GM10266 (cell line): ENCODE measurements at regions not wholly inside any gene's neighbourhood (a gene's known extent, or its start where the extent isn't known, plus 50 kb on each side); places are given as distances from the start of the nearest gene placed in this dataset.
A peak's percentile ranks its signal among the peaks of the same experiment; 100 is the strongest.

ENCODE experiments used
- DNase-seq: peaks from one replicate; pipeline ENCODE4 v3.0.0; 2012; ENCODE audit errors: extremely low spot score
- TF ChIP-seq, protein P1 (sequence below): IDR thresholded peaks from 2 replicates; pipeline ENCODE4 v1.5.1; 2012; ENCODE audit warnings: mild to moderate bottlenecking, low read depth; ENCODE audit not compliant: control insufficient read depth, insufficient read depth; ENCODE audit errors: missing control alignments

DNA sequence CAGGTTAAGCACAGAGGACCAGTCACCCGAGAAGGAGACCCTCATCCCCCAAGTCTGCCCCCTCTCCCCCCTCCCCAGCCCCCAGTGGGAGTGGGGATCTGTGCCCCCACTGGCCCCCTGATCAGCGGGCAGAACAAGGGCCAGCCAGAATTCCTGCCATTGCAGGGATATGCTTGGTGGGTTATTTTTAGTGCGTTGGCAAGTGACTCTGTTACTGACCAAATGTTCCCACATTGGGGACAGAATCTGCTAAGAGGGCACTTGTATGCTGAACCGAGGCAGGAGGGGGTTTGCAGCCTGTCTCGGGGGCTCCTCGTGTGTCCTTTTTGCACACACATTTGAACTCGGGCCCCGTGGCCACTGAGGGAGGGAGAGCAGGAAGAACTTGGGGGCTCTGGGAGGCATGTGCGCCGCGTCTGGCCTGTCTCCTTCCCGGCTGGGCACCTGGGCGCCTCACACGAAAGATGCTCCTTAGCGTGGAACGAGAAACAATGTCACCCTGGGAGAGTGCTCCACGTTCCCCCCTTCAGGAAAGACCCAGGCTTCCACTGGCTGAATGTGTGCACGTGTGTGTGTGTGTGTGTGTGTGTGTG, 66.4 kb upstream of the CASZ1 start:
- no peak for DNase-seq
- TF ChIP-seq, protein P1, sequence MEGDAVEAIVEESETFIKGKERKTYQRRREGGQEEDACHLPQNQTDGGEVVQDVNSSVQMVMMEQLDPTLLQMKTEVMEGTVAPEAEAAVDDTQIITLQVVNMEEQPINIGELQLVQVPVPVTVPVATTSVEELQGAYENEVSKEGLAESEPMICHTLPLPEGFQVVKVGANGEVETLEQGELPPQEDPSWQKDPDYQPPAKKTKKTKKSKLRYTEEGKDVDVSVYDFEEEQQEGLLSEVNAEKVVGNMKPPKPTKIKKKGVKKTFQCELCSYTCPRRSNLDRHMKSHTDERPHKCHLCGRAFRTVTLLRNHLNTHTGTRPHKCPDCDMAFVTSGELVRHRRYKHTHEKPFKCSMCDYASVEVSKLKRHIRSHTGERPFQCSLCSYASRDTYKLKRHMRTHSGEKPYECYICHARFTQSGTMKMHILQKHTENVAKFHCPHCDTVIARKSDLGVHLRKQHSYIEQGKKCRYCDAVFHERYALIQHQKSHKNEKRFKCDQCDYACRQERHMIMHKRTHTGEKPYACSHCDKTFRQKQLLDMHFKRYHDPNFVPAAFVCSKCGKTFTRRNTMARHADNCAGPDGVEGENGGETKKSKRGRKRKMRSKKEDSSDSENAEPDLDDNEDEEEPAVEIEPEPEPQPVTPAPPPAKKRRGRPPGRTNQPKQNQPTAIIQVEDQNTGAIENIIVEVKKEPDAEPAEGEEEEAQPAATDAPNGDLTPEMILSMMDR: no peak

DNA sequence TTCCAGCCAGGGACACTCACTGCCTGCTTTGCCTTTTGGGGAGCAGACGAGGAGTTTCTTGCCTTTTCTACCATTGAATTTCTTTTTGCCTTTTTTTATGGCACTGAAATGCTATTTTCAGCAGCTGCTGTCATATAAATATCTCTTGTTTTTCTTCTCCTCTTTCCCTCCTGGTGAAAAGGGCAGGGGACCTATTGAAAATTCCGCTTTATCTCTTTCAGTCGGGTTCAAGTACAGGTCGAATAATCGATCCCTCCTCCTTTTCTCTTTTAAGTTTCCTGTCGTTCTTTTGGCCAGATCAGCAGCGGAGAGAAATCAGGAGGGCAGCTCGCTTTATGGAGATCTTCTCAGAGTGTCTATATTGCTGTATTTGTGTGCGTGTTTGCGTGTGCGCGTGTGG, 67.4 kb upstream of the CASZ1 start:
- no peak for DNase-seq
- TF ChIP-seq, protein P1: no peak

DNA sequence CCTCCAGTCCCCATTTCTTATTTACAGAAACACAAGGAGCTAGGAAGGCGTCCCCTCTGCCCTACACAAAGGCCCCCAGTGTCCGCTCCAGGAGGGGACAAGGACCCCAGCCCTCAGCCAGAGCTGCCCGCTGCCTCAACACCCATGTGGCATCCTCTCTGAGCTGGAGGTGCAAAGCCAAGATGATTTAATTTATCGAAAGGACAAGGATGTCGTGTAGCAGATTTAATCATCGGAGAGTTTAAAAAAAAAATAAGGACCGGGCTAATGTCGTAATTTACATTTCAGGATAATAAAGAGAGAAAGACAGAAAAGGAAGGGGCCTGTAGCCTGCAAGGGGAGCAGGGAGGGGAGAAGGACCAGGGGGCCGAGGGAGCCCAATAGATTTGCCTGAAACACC, 68.3 kb upstream of the CASZ1 start:
- DNase-seq: no peak
- TF ChIP-seq, protein P1: no peak

DNA sequence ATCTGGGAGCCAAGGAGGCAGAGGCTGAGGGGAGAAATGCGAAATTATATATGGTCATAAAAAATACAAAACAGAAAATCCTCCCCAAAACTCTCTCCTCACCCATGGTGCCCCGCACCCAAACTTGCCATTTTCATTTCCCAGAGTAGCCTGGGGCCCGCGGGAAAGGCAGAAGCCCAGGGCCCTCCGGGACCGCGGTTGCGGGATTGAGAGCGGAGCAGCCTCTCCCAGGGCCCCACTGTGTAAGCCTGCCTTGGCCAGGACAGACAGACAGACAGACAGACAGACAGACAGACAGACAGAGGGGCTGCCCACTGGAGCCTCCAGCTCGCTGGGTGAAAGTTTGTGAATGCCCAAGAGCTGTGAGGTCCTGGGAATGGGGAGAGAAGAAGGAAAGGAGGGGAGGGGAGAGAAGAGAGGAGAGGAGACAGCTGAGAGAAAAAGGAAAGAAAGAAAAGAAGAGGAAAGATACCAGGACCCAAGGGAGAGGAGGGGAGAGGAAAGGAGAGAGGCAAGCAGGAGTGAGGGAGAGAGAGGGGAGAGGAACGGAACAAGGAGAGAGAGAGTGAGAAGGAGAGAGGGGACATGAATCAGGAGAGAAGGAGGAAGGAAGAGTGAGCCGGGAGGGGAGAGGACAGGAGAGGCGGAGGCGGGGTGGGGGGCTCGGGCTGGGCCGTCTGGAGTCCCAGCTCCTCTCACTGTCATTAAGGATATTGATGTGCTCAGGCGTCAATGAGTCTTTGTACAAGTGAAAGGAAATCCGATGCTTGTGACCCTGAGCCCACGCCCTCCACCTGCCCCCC, 69.3 kb upstream of the CASZ1 start:
- no peak for DNase-seq
- TF ChIP-seq, protein P1: no peak

DNA sequence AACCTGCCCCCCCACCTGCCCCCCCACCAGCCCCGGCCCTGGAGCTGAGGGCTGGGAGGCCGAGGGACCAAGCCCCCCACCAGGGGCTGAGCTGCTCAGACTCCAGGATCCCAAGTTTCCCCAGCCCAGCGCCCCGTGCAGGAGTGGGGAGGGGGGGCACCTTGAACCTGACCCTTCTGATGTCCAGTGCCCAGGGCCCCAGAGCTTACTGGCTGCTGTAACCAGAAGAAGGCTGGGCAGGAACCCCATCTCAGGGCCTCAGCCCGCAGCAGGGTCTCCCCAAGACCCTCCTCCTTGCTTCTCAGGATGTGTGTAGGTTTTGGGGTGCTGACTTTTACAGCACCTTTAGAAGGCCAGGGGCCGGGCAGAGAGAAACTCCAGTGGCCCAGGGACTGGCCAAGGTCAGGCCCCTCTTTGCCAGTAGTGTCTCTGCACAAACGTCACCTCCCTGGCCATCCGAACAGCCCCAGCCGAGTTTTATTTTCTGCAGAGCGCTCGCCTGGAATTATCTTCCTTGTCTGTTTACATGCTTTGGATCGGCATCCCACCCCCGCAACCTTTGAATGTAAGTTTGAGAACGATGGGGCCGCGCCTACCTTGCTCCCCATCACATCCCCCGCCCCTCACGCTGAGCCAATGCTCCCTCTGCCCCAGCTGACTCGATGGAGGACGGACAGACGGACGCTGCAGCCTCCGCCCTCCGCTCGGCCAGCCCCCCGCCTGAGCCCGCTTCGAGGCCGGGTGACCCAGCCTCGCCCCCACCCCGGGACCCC, 70.1 kb upstream of the CASZ1 start:
- TF ChIP-seq, protein P1: no peak
- peak; percentile 60 for DNase-seq

DNA sequence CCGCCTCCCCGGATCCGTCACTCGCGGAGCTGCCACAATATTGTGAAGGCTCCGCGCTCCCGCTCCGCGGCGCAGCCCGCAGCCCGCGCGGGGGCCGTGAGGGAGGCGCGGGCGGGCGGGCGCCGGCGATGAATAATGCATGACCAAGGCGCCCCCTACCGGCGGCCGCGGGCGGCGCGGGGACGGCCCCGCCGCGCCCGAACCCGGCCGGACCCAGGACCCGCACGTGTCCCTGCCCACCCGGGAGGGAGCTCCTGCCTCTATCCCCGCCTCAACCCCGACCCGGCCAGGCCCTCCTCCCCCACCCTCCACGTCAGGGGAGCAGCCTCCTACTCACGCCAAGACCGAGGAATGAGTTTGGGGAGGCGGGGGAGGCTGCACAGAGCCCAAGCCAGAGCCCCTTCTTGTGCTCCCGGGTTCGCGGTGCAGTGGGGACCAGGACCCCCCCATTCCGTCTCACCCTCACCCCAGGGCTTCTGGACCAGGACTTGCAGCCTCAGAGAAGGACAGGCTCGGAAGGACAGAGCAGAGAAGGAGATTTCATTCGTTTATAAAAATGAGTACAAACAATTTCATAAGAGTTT, 70.8 kb upstream of the CASZ1 start:
- peak; percentile 87 for DNase-seq
- TF ChIP-seq, protein P1: peak; percentile 71
